ENCODE measurements at regions not wholly inside any gene's neighbourhood (a gene's known extent, or its start where the extent isn't known, plus 50 kb on each side); places are given as distances from the start of the nearest gene placed in this dataset.
"Not testable (repeated sequence)": the region's sequence is repeated elsewhere in the genome, so short reads cannot be mapped to it uniquely, and the experiment has no call there.

GRCh38 chr5:106673941-106674340 lies 996.8 kb downstream of the EFNA5 start:
- DNase-seq: no peak

- DNase-seq: no peak
Measured at GRCh38 chr5:106661866-106662265, 1008.9 kb downstream of the EFNA5 start.

- DNase-seq: no peak
Measured at GRCh38 chr5:106660681-106661080, 1010.1 kb downstream of the EFNA5 start.

- no peak for DNase-seq
Measured at GRCh38 chr5:106658150-106658549, 1012.6 kb downstream of the EFNA5 start.

- no peak for DNase-seq
Measured at GRCh38 chr5:106656821-106657220, 1013.9 kb downstream of the EFNA5 start.

- no peak for DNase-seq
Measured at GRCh38 chr5:106649031-106649430, 1021.7 kb downstream of the EFNA5 start.

GRCh38 chr5:106648401-106648800 lies 1022.3 kb downstream of the EFNA5 start:
- DNase-seq: no peak

GRCh38 chr5:106646106-106646505 lies 1024.6 kb downstream of the EFNA5 start:
- DNase-seq: no peak

- no peak for DNase-seq
Measured at GRCh38 chr5:106640511-106640910, 1030.2 kb downstream of the EFNA5 start.

GRCh38 chr5:106639488-106639887 lies 1031.2 kb downstream of the EFNA5 start:
- DNase-seq: no peak

GRCh38 chr5:106637275-106637674 lies 1033.5 kb downstream of the EFNA5 start:
- DNase-seq: no peak

GRCh38 chr5:106634375-106634774 lies 1036.4 kb downstream of the EFNA5 start:
- no peak for DNase-seq

GRCh38 chr5:106633825-106634224 lies 1036.9 kb downstream of the EFNA5 start:
- DNase-seq: no peak

GRCh38 chr5:106628456-106628855 lies 1042.3 kb downstream of the EFNA5 start:
- not testable (repeated sequence) for DNase-seq

- no peak for DNase-seq
Measured at GRCh38 chr5:106610041-106610440, 1060.7 kb downstream of the EFNA5 start.

GRCh38 chr5:106601620-106602019 lies 1069.1 kb downstream of the EFNA5 start:
- DNase-seq: no peak

- no peak for DNase-seq
Measured at GRCh38 chr5:106600803-106601202, 1069.9 kb downstream of the EFNA5 start.

GRCh38 chr5:106595864-106596263 lies 1074.9 kb downstream of the EFNA5 start:
- no peak for DNase-seq

GRCh38 chr5:106584268-106584667 lies 1086.5 kb downstream of the EFNA5 start:
- no peak for DNase-seq

- no peak for DNase-seq
Measured at GRCh38 chr5:106578736-106579135, 1092.0 kb downstream of the EFNA5 start.

GRCh38 chr5:106574820-106575219 lies 1095.9 kb downstream of the EFNA5 start:
- no peak for DNase-seq

- no peak for DNase-seq
Measured at GRCh38 chr5:106566031-106566430, 1104.7 kb downstream of the EFNA5 start.

- DNase-seq: no peak
Measured at GRCh38 chr5:106545325-106545724, 1125.4 kb downstream of the EFNA5 start.

GRCh38 chr5:106543330-106543729 lies 1127.4 kb downstream of the EFNA5 start:
- DNase-seq: no peak

- DNase-seq: no peak
Measured at GRCh38 chr5:106530150-106530549, 1140.6 kb downstream of the EFNA5 start.

GRCh38 chr5:106525438-106525837 lies 1145.3 kb downstream of the EFNA5 start:
- no peak for DNase-seq
